ENCODE measurements at regions not wholly inside any gene's neighbourhood (a gene's known extent, or its start where the extent isn't known, plus 50 kb on each side); places are given as distances from the start of the nearest gene placed in this dataset.

DNA sequence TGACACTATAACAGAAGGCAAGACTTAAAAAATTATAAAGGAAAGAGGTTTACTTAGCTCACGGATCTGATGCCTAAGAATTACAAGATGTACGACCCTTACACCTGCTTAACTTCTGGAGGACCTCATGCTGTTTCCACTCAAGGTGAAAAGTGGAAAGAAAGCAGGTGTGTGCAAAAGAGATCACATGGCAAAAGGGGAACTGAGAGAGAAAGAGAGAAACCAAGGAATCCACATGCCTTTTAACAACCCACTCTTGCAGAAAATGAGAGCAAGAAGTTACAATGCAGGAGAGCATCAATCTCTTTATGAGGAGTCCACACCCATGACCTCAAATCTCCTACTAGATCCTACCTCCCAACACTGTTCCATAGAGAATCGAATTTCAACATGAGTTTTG is 2382.2 kb downstream of the TP53TG3F start:
- TF ChIP-seq, protein P1, sequence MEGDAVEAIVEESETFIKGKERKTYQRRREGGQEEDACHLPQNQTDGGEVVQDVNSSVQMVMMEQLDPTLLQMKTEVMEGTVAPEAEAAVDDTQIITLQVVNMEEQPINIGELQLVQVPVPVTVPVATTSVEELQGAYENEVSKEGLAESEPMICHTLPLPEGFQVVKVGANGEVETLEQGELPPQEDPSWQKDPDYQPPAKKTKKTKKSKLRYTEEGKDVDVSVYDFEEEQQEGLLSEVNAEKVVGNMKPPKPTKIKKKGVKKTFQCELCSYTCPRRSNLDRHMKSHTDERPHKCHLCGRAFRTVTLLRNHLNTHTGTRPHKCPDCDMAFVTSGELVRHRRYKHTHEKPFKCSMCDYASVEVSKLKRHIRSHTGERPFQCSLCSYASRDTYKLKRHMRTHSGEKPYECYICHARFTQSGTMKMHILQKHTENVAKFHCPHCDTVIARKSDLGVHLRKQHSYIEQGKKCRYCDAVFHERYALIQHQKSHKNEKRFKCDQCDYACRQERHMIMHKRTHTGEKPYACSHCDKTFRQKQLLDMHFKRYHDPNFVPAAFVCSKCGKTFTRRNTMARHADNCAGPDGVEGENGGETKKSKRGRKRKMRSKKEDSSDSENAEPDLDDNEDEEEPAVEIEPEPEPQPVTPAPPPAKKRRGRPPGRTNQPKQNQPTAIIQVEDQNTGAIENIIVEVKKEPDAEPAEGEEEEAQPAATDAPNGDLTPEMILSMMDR (IDR thresholded peaks at IDR 0.05) = no peak
- no peak for TF ChIP-seq EP300 (IDR thresholded peaks at IDR 0.05)
- no peak for TF ChIP-seq POLR2A (IDR thresholded peaks at IDR 0.05)
- TF ChIP-seq POLR2AphosphoS5 (IDR thresholded peaks at IDR 0.05) = no peak
